GM06990 (cell line): ENCODE measurements at regions not wholly inside any gene's neighbourhood (a gene's known extent, or its start where the extent isn't known, plus 50 kb on each side); places are given as distances from the start of the nearest gene placed in this dataset.

ENCODE experiments used
- DNase-seq: peaks from one replicate; pipeline ENCODE4 v3.0.0-alpha.2; 2011; ENCODE audit not compliant: insufficient read length; ENCODE audit errors: extremely low read depth
- H3K27me3 ChIP-seq: replicated peaks from 2 replicates; pipeline ENCODE4 v1.6.0; 2011; ENCODE audit warnings: low read length; ENCODE audit not compliant: control insufficient read depth, insufficient read depth
- H3K36me3 ChIP-seq: 2 replicates; pipeline ENCODE4 v1.5.1; 2011; ENCODE audit warnings: low read length; ENCODE audit not compliant: control insufficient read depth, insufficient read depth
- H3K4me3 ChIP-seq: replicated peaks from 2 replicates; pipeline ENCODE4 v1.5.1; 2011; ENCODE audit warnings: low read depth, mild to moderate bottlenecking, control low read depth, low read length
- TF ChIP-seq, protein P1 (sequence below): IDR thresholded peaks from 2 replicates; pipeline ENCODE4 v1.5.1; 2011; ENCODE audit warnings: low read length, control low read depth, mild to moderate bottlenecking, inconsistent platforms; ENCODE audit not compliant: insufficient read depth, poor library complexity, severe bottlenecking

DNA sequence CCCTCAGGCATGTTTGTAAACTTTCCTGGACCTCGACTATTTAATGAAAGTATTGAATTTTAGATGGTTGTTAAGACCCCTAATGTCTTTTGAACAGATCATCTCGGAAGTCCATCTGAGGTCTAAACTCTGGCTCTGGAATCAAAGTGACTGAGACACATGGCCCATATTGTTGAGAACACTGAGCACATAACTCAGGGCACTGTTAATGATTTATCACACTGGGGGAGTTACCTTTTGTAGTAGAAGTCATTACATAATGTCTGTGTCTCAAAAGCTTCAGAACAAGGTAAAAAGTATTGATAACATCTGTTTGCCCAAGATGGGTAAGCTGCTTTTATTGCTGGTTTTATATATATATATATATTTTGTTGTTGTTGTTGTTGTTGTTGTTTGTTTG is 103.4 kb upstream of the HS3ST1 start:
- Histone ChIP-seq H3K27me3 (no peaks in the 10 kb centered on the region), H3K4me3 (no peak overlapping the region), H3K36me3 (no peaks in the 10 kb centered on the region)
- no peak for DNase-seq
- TF ChIP-seq, protein P1, sequence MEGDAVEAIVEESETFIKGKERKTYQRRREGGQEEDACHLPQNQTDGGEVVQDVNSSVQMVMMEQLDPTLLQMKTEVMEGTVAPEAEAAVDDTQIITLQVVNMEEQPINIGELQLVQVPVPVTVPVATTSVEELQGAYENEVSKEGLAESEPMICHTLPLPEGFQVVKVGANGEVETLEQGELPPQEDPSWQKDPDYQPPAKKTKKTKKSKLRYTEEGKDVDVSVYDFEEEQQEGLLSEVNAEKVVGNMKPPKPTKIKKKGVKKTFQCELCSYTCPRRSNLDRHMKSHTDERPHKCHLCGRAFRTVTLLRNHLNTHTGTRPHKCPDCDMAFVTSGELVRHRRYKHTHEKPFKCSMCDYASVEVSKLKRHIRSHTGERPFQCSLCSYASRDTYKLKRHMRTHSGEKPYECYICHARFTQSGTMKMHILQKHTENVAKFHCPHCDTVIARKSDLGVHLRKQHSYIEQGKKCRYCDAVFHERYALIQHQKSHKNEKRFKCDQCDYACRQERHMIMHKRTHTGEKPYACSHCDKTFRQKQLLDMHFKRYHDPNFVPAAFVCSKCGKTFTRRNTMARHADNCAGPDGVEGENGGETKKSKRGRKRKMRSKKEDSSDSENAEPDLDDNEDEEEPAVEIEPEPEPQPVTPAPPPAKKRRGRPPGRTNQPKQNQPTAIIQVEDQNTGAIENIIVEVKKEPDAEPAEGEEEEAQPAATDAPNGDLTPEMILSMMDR, result no peak

DNA sequence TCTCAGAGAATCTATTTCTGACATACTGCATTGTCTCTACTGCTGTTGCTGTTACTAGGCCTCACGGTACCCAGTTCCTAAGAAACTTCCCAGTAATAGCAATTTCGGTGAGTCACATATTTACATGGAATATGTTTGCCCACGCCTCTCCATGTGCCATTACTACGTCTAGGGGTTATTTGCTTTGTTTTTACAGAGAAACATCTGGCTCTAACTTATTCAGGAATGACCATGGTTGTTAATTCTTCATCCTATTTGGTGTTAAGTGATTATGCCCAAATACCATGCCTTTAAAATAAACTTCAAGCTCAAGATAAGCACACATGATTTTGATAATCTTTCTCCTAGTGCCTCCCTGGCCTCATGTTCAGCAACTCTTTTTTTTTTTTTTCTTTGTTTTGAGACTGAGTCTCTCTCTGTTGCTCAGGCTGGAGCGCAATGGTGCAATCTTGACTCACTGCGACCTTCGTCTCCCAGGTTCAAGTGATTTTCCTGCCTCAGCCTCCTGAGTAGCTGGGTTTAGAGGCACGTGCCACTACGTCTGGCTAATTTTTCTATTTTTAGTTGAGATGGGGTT is 101.0 kb upstream of the HS3ST1 start:
- no peak for DNase-seq
- Histone ChIP-seq H3K27me3 (no peaks in the 10 kb centered on the region), H3K4me3 (no peak overlapping the region), H3K36me3 (no peaks in the 10 kb centered on the region)
- TF ChIP-seq, protein P1, result no peak

DNA sequence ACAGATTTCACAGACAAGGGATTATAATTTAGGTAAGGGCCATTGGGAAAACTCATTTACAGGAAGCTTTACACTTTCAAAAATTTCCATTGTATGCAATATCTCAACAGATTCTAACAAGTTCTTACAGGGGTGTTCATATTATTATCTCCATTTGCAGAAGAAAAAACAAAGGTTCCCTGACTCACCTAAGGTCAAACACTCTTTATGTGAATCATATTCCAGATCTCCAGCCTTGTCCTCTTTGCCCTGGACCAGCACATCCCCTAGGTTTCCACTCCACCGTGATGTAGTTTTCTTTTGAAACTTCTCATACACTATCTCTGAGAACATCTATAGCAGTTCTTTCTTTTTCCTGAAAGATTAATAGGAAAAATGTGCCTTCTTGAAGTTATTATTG is 96.4 kb upstream of the HS3ST1 start:
- no peak for DNase-seq
- H3K4me3 ChIP-seq, result no peak overlapping the region
- TF ChIP-seq, protein P1, result no peak

DNA sequence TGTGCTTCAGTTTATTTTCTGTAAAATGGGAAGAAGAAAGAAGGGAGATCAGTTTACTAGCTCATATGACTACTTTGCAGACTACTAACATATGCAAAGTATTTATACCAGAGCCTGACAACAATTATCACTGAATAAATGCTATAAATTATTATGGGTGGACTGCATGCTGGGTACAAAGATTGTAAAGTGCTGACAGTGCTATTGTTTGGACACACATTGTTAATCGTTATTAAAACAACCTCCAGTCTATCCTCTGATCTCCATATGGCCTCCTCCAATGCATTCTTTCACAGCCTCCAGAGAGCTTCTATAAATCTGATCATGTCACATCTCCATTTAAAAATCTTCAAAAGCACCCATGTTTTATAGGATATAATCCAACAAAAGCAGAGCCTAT is 90.1 kb upstream of the HS3ST1 start:
- H3K36me3 ChIP-seq, result no peaks in the 10 kb centered on the region
- TF ChIP-seq, protein P1, result no peak
- DNase-seq, result no peak
- no peaks in the 10 kb centered on the region for H3K27me3 ChIP-seq
- H3K4me3 ChIP-seq, result no peak overlapping the region

More for the DNA sequence above, 96.4 kb upstream of the HS3ST1 start:
- H3K27me3 ChIP-seq, result no peaks in the 10 kb centered on the region
- H3K36me3 ChIP-seq, result no peaks in the 10 kb centered on the region

DNA sequence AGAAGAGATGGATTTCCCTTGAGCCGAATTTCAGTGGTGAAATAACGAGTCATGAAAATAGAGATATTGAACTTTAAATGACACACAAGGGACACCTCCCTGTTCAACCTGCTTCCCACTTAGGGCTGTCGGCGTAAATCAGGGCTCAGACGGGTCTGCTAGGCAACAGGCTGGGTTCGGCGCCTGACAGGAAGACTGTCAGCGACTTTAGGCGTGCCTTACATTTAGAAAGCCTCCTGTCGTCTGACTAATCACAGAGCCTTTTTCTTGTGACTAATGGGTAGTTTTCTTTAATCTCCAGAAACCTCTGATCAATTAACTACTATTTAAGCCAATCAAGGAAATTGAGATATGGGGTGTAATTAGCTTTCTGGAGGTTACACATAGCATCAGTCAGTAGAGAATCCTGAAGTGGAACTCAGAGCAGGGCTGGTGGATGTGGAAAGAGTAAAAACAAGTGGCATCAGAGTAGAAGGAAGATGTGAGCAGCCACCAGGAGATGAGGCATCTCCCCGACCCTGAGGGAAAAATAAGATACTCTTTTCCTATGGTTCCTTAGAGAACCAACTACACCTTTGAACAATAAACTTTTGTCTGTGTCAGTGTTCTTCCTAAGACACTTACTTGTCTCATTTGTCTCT is 86.2 kb upstream of the HS3ST1 start:
- H3K36me3 ChIP-seq, result no peaks in the 10 kb centered on the region
- TF ChIP-seq, protein P1, result no peak
- H3K27me3 ChIP-seq, result no peaks in the 10 kb centered on the region
- DNase-seq, result no peak
- no peak overlapping the region for H3K4me3 ChIP-seq
